Activated T-helper 1 cell treated with anti-CD3 and anti-CD28 coated beads, Interleukin-2, amount 50 U/mL, for 16 hours (primary cell): ENCODE measurements at regions not wholly inside any gene's neighbourhood (a gene's known extent, or its start where the extent isn't known, plus 50 kb on each side); places are given as distances from the start of the nearest gene placed in this dataset.

Experiments used
- DNase-seq, 2 donors: peaks; one replicate each; pipeline ENCODE4 v3.0.0-alpha.2; 2020; ENCODE audit warnings: low read depth in 1 of 2, low spot score in 1 of 2

DNA sequence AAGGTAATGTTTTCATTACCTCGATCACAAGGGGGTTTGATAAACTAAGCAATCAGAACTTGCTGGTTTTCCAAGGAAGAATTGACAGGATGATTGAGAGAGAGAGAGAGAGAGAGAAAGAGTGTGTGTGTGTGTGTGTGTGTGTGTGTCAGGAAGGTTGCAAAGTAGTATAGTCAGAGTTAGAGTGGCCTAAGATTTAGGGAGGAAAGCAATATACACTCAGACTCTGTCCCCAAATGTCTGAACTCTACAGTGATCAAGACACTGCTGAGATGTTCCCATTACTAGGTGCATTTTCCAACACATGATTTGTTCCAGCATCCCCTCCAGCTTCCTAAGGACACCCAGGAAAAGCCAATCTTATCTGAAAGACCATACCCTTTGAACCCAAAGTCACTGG lies 1074.1 kb downstream of the BCL11B start:
- no peak for DNase-seq

DNA sequence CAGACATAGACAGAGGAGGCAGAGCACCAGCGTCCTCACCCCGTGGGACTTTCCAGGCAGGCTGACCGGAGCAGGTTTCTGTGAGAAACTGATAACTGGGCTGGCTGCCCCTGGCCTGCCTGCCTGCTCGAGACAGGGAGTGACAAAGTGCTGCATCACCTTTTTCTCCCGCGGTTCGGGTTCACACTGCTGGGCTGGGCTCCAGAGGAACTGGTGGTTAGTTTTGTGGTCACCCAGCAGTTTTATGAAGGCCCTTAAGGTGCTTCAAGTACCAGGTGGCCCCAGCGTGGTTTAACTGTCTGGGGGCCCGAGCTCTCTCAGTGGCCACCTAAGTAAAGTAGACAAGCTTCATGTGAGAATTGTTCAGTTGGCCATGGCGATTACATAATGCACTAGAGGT lies 1073.6 kb downstream of the BCL11B start:
- DNase-seq: no peak

DNA sequence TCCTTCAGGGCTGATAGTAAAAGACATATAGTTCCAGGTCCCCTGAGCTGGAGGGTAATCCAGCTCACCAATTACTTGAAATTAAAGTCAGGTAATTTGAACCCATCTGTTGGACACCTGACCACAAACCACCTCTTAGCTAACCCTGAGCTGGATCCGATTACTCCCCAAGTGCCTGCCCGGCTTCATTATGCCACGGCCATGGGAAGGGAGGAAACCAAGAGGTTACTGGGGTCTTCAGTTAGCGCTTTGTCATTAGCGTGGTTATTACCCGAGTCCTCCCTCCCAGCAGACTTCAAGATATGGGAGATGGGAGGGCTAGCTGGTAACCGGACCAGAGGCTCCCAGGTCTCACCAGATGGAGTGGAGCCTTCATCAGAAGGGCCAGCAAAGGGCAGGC lies 1071.4 kb downstream of the BCL11B start:
- DNase-seq: no peak

DNA sequence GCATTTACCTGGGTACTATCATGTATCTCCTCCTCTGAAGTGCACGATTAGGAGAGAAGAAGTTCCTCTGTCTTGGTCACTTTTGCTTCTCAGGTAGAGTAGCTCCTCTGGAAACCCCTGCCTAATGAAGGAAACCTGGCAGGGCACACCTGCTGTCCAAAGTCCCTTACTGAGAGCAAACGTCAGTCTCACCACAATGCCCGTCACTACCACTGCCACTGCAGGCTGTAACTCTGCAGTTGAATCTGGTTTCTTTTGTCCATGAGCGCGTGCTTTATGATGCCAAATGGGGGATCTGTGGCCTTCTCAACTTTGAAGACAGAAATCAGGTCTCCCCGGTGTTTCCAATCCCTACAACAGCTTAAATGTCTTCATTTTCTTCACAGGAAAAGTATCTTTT lies 1068.6 kb downstream of the BCL11B start:
- no peak for DNase-seq

DNA sequence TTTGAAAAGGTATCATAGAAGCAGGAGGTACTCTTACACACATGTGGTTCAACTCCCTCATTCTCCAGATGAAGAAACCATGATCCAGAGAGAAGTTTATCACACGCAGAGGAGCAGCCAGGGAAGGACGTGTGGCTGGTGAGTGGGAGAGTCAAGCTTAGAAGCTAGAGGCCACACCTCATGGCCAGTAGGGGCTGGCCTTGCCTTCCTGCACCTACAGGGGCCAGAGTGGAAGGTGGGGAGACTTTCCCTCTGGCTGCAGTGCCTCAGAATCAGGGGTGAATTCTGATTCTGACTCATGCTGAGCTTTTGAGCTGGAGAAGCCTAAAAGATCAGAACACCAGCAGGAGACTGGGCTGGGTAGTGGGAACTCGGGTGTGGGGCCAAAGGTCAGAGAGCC lies 1067.9 kb downstream of the BCL11B start:
- no peak for DNase-seq

DNA sequence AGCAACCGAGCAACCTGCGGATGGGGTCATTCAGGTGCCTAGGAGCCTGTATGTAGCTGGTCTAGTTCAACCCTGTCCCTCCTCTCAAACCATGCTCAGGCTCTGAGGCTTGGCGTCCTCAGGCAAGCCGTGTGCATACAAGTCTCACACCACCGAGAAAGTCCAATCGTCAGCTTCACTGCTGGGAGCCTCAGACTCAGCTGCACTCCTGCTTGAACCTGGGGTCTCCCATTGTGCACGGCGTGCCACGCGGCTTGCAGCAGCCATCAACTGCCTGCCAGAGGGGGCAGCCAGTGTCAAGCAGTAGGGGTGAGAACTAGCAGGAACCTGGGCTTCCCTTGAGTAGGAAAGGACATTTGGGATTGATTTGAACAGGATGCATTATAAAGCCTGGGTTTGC lies 1064.6 kb downstream of the BCL11B start:
- no peak for DNase-seq

DNA sequence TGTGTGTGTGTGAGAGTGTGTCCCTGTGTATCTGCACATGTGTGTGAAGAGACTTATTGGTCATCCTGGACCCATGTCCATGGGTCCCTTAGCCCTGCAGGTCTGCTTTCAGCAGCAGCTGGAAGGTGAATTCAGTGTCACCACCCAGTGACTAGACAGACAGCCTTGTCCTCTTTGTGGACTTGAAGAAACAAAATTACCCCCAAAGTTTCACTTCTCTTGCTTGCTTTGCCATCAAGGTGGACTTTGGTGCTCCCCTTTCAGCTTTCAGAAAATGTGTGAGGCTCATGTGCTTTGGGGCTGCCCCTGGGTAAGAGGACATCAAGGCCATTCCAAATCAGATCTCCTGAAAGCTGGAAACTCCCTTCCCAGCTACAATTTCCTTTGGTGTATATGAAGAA lies 1063.8 kb downstream of the BCL11B start:
- no peak for DNase-seq

DNA sequence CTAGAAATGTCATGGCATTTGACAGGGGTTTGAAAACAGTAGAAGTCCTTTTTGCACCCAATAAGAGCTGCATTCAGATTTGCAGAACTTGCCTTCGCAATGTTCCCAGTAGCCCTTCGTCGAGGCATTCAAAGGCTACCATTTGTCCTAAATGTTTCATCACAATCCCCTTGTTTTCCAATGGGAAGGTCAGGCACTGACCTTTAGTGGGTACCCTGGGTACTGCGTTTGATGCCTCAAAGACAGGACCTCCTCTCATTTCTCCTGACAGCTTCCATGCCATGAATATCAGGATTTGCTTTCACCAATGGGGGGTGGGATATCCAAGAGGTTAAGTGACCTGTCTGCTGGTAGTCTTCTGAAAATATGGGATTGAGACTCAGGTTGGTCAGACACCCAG lies 1063.1 kb downstream of the BCL11B start:
- DNase-seq: no peak

DNA sequence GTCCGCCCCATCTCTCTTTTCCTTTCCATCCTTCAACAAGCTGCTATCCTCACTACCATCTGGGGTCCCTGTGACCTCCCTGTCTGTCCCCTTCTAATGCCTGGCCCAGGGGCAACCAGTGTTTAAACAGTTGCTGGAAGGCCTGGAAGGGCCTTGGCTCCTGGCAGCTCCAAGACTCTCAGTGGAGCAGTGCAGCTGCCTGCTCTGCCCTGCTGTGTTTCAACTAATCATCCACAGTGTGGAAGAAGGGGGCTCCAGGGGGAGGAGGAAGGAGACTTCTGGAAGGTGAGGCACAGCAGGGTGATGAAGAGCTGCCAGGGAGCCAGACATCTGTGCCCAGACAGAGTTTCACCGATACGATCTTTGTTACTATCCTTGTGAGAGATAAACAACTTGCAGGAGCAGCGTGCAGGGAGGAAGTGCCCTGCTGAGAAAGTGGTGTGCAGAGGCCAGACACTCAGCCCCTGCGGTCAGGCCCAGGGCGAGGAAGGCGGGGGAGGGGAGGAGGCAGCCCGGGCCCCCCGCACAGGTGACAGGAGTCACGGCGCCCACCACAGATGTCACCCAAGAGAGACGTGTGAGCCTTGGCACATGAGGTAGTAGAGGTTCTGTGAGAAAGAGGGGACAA lies 1061.8 kb downstream of the BCL11B start:
- peak in 1 of 2 donors; percentile 14 for DNase-seq

DNA sequence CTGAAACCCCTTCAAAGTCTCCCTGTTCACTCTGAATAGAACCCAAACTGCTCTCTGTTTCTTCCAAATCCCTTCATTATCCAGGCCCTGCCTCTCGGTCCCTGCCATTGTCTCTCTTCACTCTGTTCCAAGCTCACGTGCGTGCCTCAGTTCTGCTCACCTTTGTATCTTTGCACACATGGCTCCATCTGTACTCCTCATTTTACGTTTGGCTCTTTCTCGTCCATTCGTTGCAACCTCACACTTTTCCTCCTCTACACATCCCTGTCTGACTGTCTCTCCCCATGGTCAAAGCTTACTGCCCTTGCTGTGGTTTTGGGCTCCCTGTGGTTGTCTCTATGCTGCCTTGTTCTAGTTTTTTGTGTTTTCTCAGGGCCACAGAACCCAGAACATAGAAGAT lies 1054.5 kb downstream of the BCL11B start:
- DNase-seq: no peak

DNA sequence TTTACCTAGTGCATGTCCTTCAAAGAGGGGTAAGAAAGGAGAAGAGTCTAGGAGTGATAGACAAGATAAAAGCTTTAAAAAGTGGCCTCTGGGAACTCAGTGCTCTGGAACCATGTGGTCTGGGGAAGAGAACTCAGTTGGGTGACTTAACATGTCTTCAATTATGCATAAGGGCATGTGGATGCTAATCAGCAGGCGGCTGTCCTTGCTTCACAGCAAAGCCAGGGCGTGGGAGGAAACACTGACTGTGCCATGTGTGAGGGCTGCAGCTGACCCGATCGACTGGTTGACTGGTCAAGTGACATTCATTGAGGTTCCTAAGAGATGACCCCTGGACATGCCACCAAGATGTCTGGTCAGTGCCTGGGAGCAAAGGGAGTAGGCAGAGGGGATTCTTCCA lies 1053.8 kb downstream of the BCL11B start:
- DNase-seq: no peak

DNA sequence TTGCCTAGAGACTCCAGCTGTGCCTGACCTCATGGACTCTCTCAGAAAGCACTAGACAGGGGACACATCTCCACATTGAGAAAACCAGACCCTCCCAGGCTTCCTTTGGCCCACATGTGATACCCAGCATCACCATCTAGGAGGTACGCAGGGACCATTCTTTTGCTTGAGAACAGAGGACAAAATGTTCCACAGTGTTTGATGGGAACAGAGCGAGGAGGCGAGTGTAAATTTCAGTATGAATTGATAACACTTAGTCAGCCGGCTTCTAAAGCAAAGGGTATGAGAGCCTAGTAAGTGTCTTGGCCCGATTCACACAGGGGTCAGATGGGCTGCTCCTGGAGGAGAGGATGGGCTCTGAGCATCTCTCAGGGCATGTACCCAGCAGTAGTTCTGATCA lies 1052.4 kb downstream of the BCL11B start:
- no peak for DNase-seq

DNA sequence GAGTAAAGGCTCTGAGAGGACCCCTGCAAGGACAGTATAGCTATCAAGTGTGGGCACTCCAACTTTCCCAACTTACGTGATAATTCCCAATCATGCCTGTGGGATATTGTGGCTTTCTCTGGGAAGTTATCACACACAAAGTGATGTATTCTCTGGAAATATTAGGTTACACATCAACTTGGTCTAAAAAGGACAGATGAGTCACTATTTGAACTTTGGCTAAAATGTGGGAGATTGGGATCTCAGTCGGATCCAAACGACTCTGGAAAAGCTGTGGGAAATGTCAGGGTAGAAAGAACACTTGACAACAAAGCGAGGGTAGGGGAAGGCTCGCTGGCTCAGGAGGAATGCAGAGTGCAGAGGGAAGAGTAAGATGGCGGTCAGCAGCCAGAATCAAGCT lies 1048.9 kb downstream of the BCL11B start:
- DNase-seq: no peak

DNA sequence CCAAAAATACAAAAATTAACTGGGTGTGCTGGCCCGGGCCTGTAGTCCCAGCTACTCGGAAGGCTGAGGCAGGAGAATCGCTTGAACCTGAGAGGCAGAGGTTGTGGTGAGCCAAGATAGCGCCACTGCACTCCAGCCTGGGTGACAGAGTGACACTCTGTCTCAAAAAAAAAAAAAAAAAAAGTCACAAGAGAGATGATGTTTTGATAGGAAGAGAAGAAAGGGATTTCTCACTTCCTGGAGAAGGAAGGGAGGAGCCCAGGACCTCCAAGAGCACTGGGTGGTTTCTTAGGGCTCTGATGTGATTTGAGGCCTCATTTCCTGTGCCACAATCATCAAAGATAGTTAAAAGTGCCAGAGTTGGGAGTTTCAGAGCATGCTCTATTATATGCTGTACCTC lies 1048.3 kb downstream of the BCL11B start:
- DNase-seq: peak in 1 of 2 donors; percentile 8

DNA sequence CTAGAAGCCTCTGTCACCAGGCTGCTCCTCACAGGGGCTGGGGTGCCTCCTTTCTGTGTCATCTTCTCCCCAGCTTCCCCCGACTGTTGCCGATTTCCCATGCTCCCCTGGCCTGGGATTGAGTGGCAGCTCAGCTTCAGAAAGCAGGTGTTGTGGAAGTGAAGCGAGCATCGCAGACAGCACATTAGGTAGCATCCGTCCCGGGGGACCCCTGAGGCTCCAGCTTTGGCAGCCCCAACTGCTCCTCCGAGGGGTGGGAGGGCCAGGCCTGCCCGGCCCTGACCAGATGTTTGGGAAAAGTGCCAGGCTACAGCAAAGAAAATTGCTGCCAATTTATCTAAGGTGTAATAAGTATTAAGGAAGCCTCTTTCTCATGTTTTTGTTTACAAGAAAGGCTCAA lies 1045.6 kb downstream of the BCL11B start:
- DNase-seq: no peak

DNA sequence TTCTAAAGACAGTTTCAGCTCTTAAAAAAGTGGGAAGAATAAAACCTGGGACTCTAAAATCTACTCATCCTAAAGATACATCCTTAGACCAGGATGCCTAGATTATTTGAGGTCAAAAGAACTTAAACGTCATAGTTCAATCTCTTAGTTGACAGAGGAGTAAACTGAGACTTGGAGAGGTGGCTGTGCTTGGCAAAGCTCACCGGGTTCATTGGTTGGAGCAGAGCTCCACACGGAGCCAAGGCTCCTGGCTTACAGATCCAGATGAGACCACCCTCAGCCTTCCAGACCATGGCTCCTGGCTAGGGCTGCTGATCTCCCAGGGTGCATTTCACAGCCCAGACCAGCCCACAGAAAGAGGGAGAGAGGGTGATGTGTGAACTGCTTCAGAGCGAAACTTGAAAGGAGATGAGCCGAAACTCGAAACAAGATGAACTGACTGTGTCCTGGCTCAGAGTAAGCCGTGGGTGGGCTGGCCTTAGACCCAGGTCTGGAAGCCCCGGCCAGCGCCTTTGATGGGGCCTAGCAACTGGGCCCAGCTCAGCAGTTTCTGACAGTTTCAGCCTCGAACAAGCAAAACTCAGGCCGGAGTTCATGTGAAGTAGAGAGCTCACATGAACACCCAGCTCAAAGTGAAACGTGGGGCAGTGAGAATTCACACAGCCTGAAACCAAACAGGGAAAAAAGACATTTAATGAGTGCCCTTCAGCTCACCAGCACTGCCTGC lies 1044.8 kb downstream of the BCL11B start:
- peak in 1 of 2 donors; percentile 12 for DNase-seq

DNA sequence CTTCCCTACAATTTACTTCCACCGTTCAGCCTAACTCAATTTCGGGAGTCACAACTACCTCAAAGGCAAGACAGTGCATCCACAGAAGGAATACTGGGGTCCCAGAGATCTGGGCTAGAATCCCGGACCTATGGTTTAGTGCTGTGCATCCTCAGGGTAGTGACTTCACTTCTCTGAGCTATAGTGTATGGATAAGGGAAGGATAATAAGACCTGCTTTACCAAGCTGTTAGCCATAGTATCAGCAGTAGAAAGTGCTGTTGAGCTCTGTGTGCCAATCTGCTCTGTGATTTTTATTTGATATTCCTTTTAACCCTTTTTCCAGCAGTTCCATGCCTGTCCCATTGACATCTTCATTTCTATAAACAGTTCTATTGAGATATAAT lies 1044.3 kb downstream of the BCL11B start:
- no peak for DNase-seq

DNA sequence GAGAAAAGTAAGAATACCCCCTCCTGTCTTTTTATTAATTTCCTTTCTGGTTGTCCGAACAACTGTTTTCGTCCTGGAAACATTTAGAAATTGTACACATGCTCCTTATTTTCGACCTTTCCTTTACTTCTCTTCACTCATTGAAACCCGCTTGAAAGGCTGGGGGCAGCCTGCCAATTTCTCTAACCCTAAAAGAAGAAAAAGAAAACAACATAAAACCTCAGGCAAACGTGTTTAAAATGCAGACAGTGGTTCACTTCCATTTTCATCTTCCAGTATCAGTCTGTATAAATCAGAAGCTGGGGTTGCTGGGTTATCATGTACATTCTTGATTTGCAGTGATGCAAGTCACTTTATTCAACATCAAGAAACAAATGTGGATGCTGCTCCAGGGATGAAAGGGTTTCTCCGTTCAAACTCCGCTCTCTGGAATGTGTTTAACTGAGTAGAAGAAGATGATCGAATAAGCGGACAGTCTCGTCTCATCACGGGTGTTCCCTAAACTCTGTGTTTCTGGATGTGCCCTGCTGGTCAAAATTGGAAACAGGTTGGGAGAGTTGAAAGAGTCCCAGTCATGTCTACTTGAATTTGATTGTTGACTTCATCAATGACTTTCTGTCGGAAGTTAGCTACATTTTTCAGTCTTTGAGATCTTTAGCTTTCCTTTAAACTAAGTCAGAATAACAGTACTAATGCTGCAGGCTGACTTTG lies 1042.2 kb downstream of the BCL11B start:
- DNase-seq: no peak

DNA sequence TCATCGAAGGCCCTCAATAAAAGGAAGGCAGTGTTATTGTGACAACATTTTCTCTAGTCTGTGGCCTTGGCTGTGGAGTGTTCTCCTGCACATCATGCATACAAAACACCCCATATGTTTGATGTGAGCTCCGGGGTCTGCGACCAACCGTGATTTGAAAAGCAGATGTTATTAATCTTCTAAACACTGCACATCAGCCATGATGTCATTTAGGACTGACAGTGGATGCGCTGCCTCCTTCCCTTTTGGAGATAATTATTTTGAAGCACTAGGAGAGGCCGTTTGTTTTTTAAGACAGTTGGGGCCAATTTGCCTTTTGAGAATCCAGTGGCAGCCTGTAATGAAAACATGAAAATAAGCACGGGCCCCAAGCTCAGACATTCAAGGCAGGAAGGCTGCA lies 1041.6 kb downstream of the BCL11B start:
- no peak for DNase-seq

DNA sequence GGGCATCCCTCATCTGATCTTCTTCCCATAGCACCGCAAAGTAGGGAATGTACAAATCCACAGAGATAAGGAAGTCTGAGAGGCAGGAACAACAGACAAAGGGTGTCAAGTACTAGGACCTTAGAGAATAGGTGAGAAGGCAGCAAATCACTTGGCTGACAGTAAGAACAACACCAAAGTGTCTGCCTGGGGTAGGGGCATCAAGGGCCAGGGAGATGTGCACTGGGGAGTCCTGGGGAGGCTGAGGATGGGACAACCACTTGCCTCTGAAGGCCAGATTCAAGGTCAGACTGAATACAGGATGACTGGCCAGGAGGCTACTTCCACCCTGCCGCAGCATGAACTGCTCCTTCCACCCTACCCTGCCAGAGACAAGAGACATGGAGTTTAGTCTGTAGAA lies 1040.8 kb downstream of the BCL11B start:
- no peak for DNase-seq

DNA sequence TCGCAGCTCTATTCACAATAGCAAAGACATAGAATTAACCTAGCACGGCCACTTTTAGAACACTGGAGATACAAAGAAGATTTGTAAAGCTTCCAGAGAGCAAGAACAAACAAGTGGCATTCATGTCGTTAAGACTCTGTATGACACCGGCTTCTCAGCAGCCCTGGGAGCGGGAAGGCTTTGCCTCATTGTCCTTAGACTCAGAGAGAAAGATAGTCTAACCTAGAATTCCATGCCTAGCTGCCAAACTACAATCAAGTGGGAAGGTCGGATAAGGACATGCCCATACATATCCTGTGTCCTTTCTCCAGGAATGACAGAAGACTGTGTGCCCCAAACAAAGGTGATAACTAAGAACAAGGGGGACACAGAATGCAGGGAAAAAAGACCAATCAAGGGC lies 1038.3 kb downstream of the BCL11B start:
- no peak for DNase-seq

DNA sequence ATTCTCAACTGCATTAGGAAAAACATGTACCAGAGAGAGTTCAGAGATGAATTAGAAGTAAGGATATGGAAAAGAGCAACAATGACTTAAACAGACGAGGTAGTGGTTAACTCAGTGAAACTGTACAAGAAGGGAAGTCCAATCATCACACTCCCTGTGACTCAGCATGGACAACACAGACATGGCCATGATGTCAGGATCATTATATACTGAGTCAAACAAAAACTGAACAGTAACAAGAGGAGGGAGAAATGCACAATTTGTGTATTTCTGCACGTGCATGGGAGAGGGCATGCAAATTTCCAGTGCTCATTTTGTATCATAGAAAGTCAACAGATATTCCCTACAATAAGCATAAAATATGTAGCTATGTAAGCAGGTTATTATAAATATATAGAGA lies 1037.8 kb downstream of the BCL11B start:
- no peak for DNase-seq

DNA sequence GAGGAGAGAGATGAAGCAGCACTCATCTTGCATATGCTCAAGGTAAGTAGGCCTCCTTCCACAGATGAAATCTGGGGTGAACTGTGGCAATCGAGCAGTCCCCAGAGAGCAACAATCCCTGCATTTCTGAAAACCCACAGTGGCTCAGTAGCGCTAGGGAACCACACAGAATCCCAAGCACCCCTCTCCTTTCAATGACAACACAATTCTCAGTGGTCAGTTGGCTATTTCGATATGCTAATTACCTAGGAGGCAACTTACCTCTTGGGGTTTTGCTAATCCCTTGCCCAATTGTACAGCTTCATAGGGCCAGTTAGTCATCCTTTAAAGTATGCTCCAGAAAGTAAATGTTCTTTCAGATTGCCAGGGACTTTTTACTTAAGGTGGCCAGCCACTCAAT lies 1035.7 kb downstream of the BCL11B start:
- DNase-seq: no peak
